T-helper 17 cell (primary cell): ENCODE measurements at regions not wholly inside any gene's neighbourhood (a gene's known extent, or its start where the extent isn't known, plus 50 kb on each side); places are given as distances from the start of the nearest gene placed in this dataset.
A peak's percentile ranks its signal among the peaks of the same experiment; 100 is the strongest.

ENCODE experiments used
- ATAC-seq: fragments of 150-1000 bp; cut with Tn5 transposase; 2 replicates; pipeline ENCODE4 v1.10.0; 2021; ENCODE audit warnings: mild to moderate bottlenecking, moderate library complexity
- DNase-seq, 3 donors: peaks; one replicate each; pipeline versions ENCODE4 v3.0.0 to v3.0.0-alpha.2; 2020 to 2021
- H3K9me3 ChIP-seq: one replicate; pipeline ENCODE4 v1.7.0; 2013; ENCODE audit warnings: low read length, mild to moderate bottlenecking; ENCODE audit not compliant: control insufficient read depth, poor library complexity, severe bottlenecking
- H3K27ac Mint-ChIP-seq: one replicate; pipeline ENCODE4 v1.8.0; 2022; ENCODE audit warnings: mild to moderate bottlenecking, moderate library complexity, mixed read lengths
- H3K27me3 Mint-ChIP-seq: one replicate; pipeline ENCODE4 v1.8.0; 2022; ENCODE audit warnings: mixed read lengths
- H3K36me3 Mint-ChIP-seq: one replicate; pipeline ENCODE4 v1.8.0; 2022; ENCODE audit warnings: low read depth, mixed read lengths
- H3K4me1 Mint-ChIP-seq: one replicate; pipeline ENCODE4 v1.8.0; 2022; ENCODE audit warnings: mild to moderate bottlenecking, mixed read lengths
- H3K4me3 Mint-ChIP-seq: one replicate; pipeline ENCODE4 v1.8.0; 2022; ENCODE audit warnings: mild to moderate bottlenecking, moderate library complexity, mixed read lengths

DNA sequence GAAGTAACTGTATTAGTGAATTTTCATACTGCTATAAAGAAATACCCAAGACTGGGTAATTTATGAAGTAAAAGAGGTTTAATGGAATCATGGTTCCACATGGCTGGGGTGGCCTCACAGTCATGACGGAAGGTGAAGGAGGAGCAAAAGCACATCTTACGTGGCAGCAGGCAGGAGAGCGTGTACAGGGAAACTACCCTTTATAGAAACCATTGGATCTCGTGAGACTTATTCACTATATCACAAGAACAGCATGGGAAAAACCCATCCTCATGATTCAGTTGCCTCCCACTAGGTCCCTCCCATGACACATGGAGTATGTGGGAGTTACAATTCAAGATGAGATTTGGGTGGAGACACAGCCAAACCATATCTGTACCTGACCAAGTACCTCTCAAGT, 812.3 kb upstream of the ALCAM start:
- Mint-ChIP-seq H3K4me3 (no peak overlapping the region), H3K27me3 (no peaks in the 10 kb centered on the region)
- ATAC-seq, result no peak

DNA sequence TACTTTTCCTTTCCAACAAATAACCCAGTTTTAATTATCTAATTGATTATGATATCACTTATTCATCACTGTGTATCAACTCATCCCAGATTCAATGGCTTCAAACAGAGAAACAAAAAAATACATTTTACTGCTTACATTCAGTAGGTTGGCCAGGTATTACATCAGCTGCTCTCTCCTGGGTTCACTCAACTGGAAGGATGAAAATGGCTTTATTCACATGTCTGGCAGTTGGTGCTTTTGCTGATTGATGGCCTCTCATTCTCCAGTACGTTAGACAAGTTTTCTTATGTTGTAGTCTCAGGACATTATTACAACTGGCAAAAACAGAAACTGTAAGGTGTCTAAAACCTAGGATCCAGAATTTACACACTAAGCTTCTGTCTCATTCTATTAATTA, 811.0 kb upstream of the ALCAM start:
- DNase-seq (no peak), ATAC-seq (no peak)
- Mint-ChIP-seq H3K27ac (no peak overlapping the region), H3K4me1 (peaks cover 3% of the 10 kb centered on the region), H3K36me3 (no peaks in the 10 kb centered on the region), H3K27me3 (no peaks in the 10 kb centered on the region), H3K4me3 (no peak overlapping the region)
- no peaks in the 10 kb centered on the region for H3K9me3 ChIP-seq

More for the DNA sequence above, 812.3 kb upstream of the ALCAM start:
- H3K4me1 Mint-ChIP-seq, result no peaks in the 10 kb centered on the region
- no peaks in the 10 kb centered on the region for H3K9me3 ChIP-seq
- no peaks in the 10 kb centered on the region for H3K36me3 Mint-ChIP-seq
- DNase-seq, result no peak
- no peak overlapping the region for H3K27ac Mint-ChIP-seq

DNA sequence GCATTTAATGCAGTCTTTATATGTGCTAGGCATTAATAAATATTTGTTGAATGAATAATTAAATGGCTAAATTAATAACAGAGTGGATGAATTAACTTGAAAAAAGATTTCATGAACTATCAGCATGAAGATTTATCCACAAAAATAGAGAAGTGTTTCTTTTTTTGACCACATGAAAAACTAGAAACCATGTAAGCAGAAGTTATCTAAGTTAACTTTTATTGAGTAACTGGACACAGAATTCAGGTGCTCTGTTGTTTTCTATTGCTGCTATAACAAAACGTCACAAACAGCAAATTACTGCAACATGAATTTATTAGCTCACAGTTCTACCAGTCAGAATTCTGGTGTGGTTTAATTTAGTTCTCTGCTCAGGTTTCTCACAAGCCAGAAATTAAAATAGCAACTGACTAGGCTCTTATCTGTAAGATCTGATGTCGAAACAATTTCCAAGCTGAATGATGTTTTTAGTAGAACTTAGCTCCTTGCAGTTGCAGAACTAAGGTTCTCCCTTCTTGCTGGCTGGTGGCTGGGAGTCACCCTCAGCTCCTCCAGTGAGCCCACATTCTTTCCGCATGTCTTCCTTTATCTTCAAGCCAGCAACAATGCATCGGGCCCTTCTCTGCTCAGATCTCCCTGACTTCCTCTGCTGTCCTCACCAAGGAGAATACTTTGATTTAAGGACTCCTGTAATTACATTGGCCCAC, 810.2 kb upstream of the ALCAM start:
- ATAC-seq, result no peak
- DNase-seq, result no peak
- H3K4me3 Mint-ChIP-seq, result no peak overlapping the region
- no peaks in the 10 kb centered on the region for H3K9me3 ChIP-seq
- H3K27me3 Mint-ChIP-seq, result no peaks in the 10 kb centered on the region
- H3K36me3 Mint-ChIP-seq, result no peaks in the 10 kb centered on the region
- H3K27ac Mint-ChIP-seq, result no peak overlapping the region
- H3K4me1 Mint-ChIP-seq, result peaks cover 10% of the 10 kb centered on the region

DNA sequence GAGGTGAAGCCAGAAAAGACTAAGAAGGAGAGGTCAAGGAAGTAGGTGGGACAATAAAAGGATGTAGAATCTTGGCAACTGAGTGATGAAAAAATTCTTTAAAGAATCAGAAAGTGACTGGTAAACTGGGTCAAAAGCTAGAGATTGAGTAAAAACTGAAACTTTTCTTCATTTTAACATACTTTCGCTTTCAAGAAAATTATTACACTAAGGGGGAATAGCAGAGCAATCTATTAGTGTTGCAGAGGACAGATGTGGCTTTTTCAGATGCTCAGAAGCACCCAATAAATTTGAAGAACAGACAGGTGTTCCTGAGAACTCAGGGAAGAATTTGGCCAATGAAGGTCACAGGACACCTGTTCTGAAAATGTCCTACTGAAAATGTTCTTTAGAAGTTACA, 805.4 kb upstream of the ALCAM start:
- H3K9me3 ChIP-seq, result no peaks in the 10 kb centered on the region
- Mint-ChIP-seq H3K27me3 (peaks cover 10% of the 10 kb centered on the region), H3K4me1 (peaks cover 13% of the 10 kb centered on the region), H3K27ac (no peak overlapping the region), H3K36me3 (no peaks in the 10 kb centered on the region), H3K4me3 (no peak overlapping the region)
- DNase-seq (no peak), ATAC-seq (no peak)

DNA sequence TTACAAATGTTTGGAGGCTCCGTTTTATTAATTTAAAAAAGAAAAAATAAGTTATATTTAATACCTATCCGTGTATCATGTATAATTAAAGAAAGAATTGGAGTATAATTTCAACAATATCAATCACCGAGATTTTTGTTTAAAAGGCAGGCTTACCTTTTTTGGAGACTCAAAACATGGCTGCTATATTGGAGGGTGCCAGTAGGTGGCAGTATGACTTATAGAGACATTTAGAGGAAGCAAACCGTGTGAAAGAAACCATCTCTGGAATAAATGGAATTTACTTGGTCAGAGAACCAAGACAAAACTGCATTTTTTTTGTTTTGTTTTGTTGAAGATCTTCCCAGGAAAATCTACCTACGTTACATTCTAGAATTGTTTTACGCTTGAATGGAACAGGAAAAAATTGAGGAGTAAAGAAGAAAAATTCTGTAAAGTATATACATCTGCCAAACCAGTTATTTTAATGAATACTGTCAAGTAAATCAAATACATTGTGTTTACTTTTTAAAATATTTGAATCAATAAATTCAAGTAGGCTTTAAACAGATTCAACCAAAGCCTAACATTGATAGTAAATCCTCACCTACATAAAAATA, 802.6 kb upstream of the ALCAM start:
- DNase-seq (peak; percentile 14 to 42 (median 15)), ATAC-seq (peak; percentile 57)
- no peak overlapping the region for H3K4me3 Mint-ChIP-seq
- H3K9me3 ChIP-seq, result no peaks in the 10 kb centered on the region
- H3K27ac Mint-ChIP-seq, result no peak overlapping the region
- peaks cover 10% of the 10 kb centered on the region for H3K27me3 Mint-ChIP-seq
- no peaks in the 10 kb centered on the region for H3K36me3 Mint-ChIP-seq
- peaks cover 13% of the 10 kb centered on the region for H3K4me1 Mint-ChIP-seq

DNA sequence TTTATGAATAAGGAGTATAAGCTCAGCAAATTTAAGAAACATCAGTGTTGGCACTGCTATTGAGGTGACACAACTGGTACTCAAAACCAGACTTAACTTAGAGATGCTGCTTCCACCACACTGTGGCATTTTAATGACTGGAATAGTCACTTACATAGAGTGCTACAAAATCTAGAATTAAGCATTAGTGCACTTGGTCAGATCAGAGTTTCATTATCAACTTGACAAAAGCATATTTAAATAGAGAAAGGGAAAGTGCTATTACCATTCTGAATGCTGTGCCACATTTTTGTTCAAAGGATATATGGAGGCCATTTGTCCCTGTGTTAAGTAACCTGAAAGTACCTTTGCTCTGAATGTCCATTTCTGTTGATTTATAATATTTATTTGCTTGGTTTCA, 800.7 kb upstream of the ALCAM start:
- no peak for DNase-seq
- no peaks in the 10 kb centered on the region for H3K9me3 ChIP-seq
- Mint-ChIP-seq H3K4me1 (peaks cover 6% of the 10 kb centered on the region), H3K27ac (no peak overlapping the region), H3K27me3 (peaks cover 10% of the 10 kb centered on the region), H3K4me3 (no peak overlapping the region), H3K36me3 (no peaks in the 10 kb centered on the region)
- no peak for ATAC-seq

DNA sequence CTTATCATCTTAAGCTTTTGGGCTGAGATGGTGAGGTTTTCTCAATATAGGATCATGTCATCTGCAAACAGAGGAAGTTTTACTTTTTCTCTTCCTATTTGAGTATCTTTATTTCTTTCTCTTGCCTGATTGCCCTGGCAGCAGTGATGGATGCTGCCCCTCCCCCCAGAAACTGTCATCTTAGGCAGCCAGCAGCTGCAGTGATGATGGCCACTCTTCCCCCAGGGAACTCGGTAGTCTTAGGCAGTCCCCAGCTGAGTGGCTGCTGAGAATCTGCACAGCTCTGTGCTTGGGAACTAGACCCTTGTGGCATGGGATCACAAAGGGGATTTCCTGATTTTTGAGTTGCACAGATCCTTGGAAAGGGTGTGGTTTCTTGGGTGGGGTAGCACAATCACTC, 791.1 kb upstream of the ALCAM start:
- no peak for ATAC-seq
- Mint-ChIP-seq H3K27me3 (no peaks in the 10 kb centered on the region), H3K27ac (no peak overlapping the region), H3K4me3 (no peak overlapping the region), H3K36me3 (no peaks in the 10 kb centered on the region), H3K4me1 (no peaks in the 10 kb centered on the region)
- no peak for DNase-seq
- H3K9me3 ChIP-seq, result no peaks in the 10 kb centered on the region

DNA sequence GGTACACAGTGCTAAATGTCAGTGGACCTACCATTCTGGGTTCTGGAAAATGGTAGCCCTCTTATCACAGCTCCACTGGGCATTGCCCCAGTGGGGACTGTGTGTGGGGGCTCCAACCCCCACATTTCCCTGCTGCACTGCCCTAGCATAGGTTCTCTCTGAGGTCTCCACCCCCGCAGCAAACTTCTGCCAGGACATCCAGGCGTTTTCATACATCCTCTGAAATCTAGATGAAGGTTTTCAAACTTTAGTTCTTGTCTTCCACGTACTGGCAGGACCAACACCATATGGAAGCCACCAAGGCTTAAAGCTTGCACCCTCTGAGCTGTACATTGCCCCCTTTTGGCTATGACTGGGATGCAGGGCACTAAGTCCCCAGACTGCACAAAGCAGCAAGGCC, 788.2 kb upstream of the ALCAM start:
- no peak for ATAC-seq
- Mint-ChIP-seq H3K27me3 (peaks cover 5% of the 10 kb centered on the region), H3K27ac (no peak overlapping the region), H3K4me3 (no peak overlapping the region), H3K36me3 (no peaks in the 10 kb centered on the region), H3K4me1 (no peaks in the 10 kb centered on the region)
- no peak for DNase-seq
- no peaks in the 10 kb centered on the region for H3K9me3 ChIP-seq

DNA sequence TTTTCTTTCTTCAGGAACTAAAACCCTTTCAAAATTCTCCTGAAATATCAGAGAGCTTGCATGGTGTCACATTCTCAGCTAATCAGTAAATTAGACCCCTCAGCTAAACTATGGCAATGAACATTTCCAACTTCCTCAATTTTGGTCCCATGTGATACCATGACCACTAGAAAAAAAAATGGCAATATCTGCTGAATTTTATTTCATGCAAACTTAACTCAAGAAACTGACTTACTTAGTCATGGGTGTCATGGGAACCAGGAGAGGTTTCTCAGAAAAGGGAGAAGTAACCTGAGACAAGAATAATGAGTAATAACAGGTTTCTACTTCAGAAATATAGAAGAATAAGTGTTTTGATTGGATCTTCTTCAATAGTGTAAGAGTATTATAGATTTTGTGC, 784.6 kb upstream of the ALCAM start:
- H3K27me3 Mint-ChIP-seq, result peaks cover 11% of the 10 kb centered on the region
- no peaks in the 10 kb centered on the region for H3K9me3 ChIP-seq
- H3K4me1 Mint-ChIP-seq, result no peaks in the 10 kb centered on the region
- no peak overlapping the region for H3K27ac Mint-ChIP-seq
- DNase-seq, result no peak
- no peak for ATAC-seq
- H3K36me3 Mint-ChIP-seq, result no peaks in the 10 kb centered on the region
- no peak overlapping the region for H3K4me3 Mint-ChIP-seq

DNA sequence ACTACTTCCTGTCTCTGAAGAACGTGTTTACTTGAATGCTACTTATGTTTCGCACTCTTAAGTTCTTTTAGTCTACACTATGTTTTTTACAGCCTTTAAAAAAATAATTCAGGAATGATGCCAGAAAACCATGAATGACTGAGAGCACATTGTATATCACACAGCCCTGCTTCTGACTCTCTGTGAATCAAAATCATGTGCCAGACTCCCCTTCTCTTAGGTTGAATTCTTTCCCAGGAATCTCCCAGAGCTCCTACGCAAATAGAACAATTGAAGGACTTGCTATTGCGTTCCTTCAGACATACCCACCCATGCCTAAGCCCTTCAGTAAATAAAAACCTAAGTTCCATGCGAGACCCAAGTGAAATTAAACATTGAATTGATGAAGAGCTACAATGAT, 782.0 kb upstream of the ALCAM start:
- Mint-ChIP-seq H3K27me3 (peaks cover 24% of the 10 kb centered on the region), H3K27ac (no peak overlapping the region), H3K36me3 (no peaks in the 10 kb centered on the region), H3K4me1 (no peaks in the 10 kb centered on the region), H3K4me3 (no peak overlapping the region)
- ATAC-seq, result no peak
- no peaks in the 10 kb centered on the region for H3K9me3 ChIP-seq
- no peak for DNase-seq

DNA sequence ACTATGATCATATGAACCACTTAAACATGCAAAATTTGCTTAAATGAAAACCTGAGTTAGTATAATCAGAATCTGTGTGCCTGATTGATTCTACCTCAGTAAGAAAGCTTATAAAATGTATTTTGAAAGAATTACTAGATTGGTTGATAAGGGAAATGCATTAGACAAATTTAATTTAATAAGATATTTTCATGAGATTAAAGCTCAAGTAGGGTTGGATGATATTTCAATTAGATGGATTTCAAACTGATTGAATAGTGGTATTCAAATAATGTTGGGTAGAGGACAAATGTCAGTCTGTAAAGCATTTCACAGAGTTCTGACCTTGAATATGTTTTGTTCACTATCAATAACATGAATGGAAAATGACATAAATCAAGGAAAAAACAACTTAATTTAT, 780.4 kb upstream of the ALCAM start:
- H3K4me3 Mint-ChIP-seq, result no peak overlapping the region
- no peak overlapping the region for H3K27ac Mint-ChIP-seq

DNA sequence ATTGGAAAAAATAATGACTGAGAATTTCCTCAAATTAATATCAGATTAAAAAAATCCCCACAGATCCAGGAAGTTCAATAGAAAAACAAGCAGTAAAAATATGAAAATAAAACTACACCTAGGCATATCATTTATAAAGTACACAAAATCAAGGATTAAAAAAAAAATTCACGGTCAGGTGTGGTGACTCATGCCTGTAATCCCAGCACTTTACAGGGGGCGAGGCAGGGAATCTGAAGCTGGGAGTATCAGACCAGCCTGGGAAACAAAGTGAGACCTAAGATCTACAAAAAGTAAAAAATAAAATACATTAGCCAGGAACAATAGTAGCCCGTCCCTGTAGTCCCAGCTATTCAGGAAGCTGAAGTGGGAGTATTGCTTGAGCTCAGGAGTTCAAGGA, 778.3 kb upstream of the ALCAM start:
- Mint-ChIP-seq H3K4me3 (no peak overlapping the region), H3K27ac (no peak overlapping the region), H3K27me3 (peaks cover 18% of the 10 kb centered on the region), H3K4me1 (peaks cover 7% of the 10 kb centered on the region), H3K36me3 (peaks cover 2% of the 10 kb centered on the region)
- DNase-seq (no peak), ATAC-seq (no peak)
- H3K9me3 ChIP-seq, result no peaks in the 10 kb centered on the region

More for the DNA sequence above, 780.4 kb upstream of the ALCAM start:
- H3K27me3 Mint-ChIP-seq, result peaks cover 18% of the 10 kb centered on the region
- H3K4me1 Mint-ChIP-seq, result peaks cover under 1% of the 10 kb centered on the region
- H3K36me3 Mint-ChIP-seq, result no peaks in the 10 kb centered on the region
- ATAC-seq (no peak), DNase-seq (no peak)
- H3K9me3 ChIP-seq, result no peaks in the 10 kb centered on the region

DNA sequence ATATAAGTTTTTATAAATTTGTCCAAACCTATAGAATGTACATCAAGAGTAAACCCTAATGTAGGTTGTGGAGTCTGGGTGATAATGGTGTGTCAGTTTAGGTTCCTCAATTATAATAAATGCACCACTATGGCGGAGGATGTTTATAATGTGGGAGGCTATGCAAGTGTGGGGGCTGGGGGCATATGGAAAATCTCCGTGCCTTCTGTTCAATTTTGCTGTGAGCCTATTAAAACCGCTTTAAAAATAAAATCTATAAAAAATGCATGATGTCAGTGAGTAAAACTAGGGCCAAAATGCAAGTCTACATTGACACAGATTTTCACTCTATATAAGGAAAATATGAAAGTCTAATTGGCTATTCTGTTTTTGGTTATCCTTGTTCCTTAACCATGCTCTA, 774.9 kb upstream of the ALCAM start:
- peaks cover 13% of the 10 kb centered on the region for H3K27me3 Mint-ChIP-seq
- ATAC-seq, result no peak
- no peak overlapping the region for H3K4me3 Mint-ChIP-seq
- H3K36me3 Mint-ChIP-seq, result peaks cover 2% of the 10 kb centered on the region
- peaks cover 7% of the 10 kb centered on the region for H3K4me1 Mint-ChIP-seq
- H3K9me3 ChIP-seq, result no peaks in the 10 kb centered on the region
- DNase-seq, result no peak
- no peak overlapping the region for H3K27ac Mint-ChIP-seq

DNA sequence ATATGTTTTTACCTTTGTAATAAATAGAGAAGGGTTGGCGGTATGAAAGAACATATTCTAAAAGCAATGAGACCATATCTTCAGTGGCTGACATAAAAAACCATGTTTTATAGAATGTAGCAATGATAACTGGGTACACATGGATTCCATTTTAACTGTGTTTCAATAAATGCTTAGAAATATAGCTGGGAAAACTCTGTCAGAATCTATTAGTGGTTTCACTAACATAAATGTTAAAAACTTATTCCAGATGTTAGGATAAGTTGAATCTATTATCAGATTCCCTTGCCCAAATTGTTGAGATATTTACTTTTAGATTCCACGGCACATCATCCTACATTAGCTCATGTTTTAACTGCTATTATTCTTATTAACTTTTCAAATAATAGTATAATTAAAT, 772.2 kb upstream of the ALCAM start:
- H3K27me3 Mint-ChIP-seq, result no peaks in the 10 kb centered on the region
- no peak for ATAC-seq
- H3K36me3 Mint-ChIP-seq, result peaks cover 2% of the 10 kb centered on the region
- H3K4me3 Mint-ChIP-seq, result no peak overlapping the region
- DNase-seq, result no peak
- no peaks in the 10 kb centered on the region for H3K9me3 ChIP-seq
- H3K4me1 Mint-ChIP-seq, result peaks cover 7% of the 10 kb centered on the region
- no peak overlapping the region for H3K27ac Mint-ChIP-seq
